Breast epithelium (tissue), 3 donors: ENCODE measurements at regions not wholly inside any gene's neighbourhood (a gene's known extent, or its start where the extent isn't known, plus 50 kb on each side); places are given as distances from the start of the nearest gene placed in this dataset.

ENCODE experiments used
- POLR2A ChIP-seq: fragments of 450-650 bp; IDR thresholded peaks from one replicate; pipeline ENCODE4 v1.6.1; 2016; ENCODE audit warnings: antibody characterized with exemption, mild to moderate bottlenecking, moderate library complexity
- TF ChIP-seq, protein P1 (sequence below), 3 donors: fragments of 450-650 bp; IDR thresholded peaks; one replicate each; pipeline ENCODE4 v1.5.1; 2016 to 2017; ENCODE audit warnings: antibody characterized with exemption in 3 of 3, mild to moderate bottlenecking in 3 of 3, moderate library complexity in 3 of 3

DNA sequence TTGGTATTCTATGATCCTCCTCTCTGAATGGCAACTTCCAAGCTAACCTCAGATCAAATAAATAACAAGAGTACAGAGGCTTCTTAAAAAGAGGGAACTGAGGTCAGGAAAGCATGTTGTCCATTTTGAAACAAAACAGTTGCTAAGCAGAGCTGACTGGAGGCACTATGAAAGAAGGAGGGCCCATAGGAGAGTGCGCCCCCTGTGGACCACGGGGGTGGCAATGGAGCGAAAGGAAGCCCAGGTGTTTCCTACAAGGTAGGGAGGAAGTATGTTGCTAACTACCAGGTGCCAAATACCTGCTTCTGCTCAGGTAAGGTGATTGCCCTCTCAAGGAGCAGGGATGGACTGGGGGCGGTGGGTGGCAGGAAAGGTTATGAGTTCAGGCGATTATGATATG, 101.8 kb upstream of the MAST4 start:
- TF ChIP-seq, protein P1, sequence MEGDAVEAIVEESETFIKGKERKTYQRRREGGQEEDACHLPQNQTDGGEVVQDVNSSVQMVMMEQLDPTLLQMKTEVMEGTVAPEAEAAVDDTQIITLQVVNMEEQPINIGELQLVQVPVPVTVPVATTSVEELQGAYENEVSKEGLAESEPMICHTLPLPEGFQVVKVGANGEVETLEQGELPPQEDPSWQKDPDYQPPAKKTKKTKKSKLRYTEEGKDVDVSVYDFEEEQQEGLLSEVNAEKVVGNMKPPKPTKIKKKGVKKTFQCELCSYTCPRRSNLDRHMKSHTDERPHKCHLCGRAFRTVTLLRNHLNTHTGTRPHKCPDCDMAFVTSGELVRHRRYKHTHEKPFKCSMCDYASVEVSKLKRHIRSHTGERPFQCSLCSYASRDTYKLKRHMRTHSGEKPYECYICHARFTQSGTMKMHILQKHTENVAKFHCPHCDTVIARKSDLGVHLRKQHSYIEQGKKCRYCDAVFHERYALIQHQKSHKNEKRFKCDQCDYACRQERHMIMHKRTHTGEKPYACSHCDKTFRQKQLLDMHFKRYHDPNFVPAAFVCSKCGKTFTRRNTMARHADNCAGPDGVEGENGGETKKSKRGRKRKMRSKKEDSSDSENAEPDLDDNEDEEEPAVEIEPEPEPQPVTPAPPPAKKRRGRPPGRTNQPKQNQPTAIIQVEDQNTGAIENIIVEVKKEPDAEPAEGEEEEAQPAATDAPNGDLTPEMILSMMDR (IDR thresholded peaks at IDR 0.05): no peak
- TF ChIP-seq POLR2A: no peak
